Parathyroid adenoma (tissue), 2 donors: ENCODE measurements at regions not wholly inside any gene's neighbourhood (a gene's known extent, or its start where the extent isn't known, plus 50 kb on each side); places are given as distances from the start of the nearest gene placed in this dataset.

ENCODE experiments used
- H2AFZ ChIP-seq: fragments of 300-600 bp; sonication (generic); one replicate; pipeline ENCODE4 v1.7.0; 2017; ENCODE audit warnings: antibody characterized with exemption, mild to moderate bottlenecking
- H3K27ac ChIP-seq: fragments of 300-600 bp; sonication (generic); one replicate; pipeline ENCODE4 v1.7.0; 2017
- H3K27me3 ChIP-seq: fragments of 300-600 bp; sonication (generic); one replicate; pipeline ENCODE4 v1.7.0; 2017; ENCODE audit warnings: low read length; ENCODE audit not compliant: control insufficient read depth, insufficient read depth
- H3K36me3 ChIP-seq: fragments of 300-600 bp; sonication (generic); one replicate; pipeline ENCODE4 v1.7.0; 2017; ENCODE audit warnings: low read length; ENCODE audit not compliant: control insufficient read depth, insufficient read depth
- H3K4me1 ChIP-seq: fragments of 300-600 bp; sonication (generic); one replicate; pipeline ENCODE4 v1.7.0; 2017; ENCODE audit warnings: control low read depth
- H3K4me2 ChIP-seq: fragments of 300-600 bp; sonication (generic); one replicate; pipeline ENCODE4 v1.7.0; 2017; ENCODE audit warnings: low read length
- H3K4me3 ChIP-seq: fragments of 300-600 bp; sonication (generic); one replicate; pipeline ENCODE4 v1.7.0; 2017; ENCODE audit warnings: low read depth, low read length
- H3K79me2 ChIP-seq: fragments of 300-600 bp; sonication (generic); one replicate; pipeline ENCODE4 v1.7.0; 2017; ENCODE audit warnings: control low read depth
- H3K9ac ChIP-seq: fragments of 300-600 bp; sonication (generic); one replicate; pipeline ENCODE4 v1.7.0; 2017; ENCODE audit warnings: mild to moderate bottlenecking
- H3K9me3 ChIP-seq: fragments of 300-600 bp; sonication (generic); one replicate; pipeline ENCODE4 v1.7.0; 2017; ENCODE audit warnings: low read length; ENCODE audit not compliant: control insufficient read depth
- TF ChIP-seq, protein P1 (sequence below): fragments of 300-600 bp; sonication (generic); IDR thresholded peaks from one replicate; pipeline ENCODE4 v1.7.0; 2017; ENCODE audit warnings: antibody characterized with exemption, mild to moderate bottlenecking
- donor health status: primary hyperparathyroidism.

DNA sequence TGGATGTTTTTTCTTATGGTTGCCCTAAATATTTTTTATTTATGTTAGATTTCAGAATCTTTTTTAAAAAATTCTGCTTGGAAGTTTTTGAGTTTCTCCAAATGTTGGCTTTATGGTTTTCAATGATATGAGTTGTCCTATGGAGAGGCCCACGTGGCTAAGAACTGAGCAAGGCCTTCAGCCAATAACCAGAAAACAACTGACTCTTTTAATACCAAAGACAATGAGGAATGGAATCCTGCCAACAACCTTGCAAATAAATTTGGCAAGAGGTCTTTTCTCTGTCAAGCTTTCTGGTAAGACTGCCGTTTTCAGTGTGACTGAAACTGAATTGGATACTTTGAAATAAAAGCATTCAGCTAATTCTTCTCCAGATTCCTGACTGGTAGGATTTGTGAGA, 1740.1 kb upstream of the WWC1 start:
- Histone ChIP-seq H3K36me3 (no peaks in the 10 kb centered on the region), H3K9ac (no peak overlapping the region), H3K27ac (no peak overlapping the region), H2AFZ (no peak overlapping the region), H3K79me2 (no peaks in the 10 kb centered on the region), H3K4me1 (no peaks in the 10 kb centered on the region), H3K4me2 (no peak overlapping the region), H3K9me3 (no peaks in the 10 kb centered on the region), H3K4me3 (no peak overlapping the region), H3K27me3 (no peaks in the 10 kb centered on the region)
- TF ChIP-seq, protein P1, sequence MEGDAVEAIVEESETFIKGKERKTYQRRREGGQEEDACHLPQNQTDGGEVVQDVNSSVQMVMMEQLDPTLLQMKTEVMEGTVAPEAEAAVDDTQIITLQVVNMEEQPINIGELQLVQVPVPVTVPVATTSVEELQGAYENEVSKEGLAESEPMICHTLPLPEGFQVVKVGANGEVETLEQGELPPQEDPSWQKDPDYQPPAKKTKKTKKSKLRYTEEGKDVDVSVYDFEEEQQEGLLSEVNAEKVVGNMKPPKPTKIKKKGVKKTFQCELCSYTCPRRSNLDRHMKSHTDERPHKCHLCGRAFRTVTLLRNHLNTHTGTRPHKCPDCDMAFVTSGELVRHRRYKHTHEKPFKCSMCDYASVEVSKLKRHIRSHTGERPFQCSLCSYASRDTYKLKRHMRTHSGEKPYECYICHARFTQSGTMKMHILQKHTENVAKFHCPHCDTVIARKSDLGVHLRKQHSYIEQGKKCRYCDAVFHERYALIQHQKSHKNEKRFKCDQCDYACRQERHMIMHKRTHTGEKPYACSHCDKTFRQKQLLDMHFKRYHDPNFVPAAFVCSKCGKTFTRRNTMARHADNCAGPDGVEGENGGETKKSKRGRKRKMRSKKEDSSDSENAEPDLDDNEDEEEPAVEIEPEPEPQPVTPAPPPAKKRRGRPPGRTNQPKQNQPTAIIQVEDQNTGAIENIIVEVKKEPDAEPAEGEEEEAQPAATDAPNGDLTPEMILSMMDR, result no peak

DNA sequence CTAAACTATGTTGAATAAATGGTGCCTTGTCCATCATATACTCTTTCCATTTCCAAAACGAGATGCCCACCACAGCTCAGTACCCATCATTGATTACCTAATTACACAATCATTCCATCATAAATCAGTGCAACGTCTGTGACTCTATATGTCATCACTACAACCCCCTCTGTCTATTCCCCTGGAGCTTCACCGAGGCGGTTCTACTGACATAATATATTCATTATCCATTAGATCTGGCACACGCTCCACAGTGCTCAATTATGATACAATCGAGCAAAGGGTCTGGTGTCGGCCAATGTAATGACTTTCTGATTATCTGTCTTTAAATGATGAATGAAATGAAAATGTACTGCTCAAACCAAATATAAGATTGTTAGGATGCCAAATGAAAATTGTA, 1737.7 kb upstream of the WWC1 start:
- H3K4me2 ChIP-seq, result no peak overlapping the region
- H3K27ac ChIP-seq, result no peak overlapping the region
- H3K79me2 ChIP-seq, result no peaks in the 10 kb centered on the region
- no peak overlapping the region for H3K9ac ChIP-seq
- H3K9me3 ChIP-seq, result no peaks in the 10 kb centered on the region
- H3K4me3 ChIP-seq, result no peak overlapping the region
- H2AFZ ChIP-seq, result no peak overlapping the region
- H3K36me3 ChIP-seq, result no peaks in the 10 kb centered on the region
- TF ChIP-seq, protein P1, result no peak
- H3K27me3 ChIP-seq, result no peaks in the 10 kb centered on the region
- no peaks in the 10 kb centered on the region for H3K4me1 ChIP-seq

DNA sequence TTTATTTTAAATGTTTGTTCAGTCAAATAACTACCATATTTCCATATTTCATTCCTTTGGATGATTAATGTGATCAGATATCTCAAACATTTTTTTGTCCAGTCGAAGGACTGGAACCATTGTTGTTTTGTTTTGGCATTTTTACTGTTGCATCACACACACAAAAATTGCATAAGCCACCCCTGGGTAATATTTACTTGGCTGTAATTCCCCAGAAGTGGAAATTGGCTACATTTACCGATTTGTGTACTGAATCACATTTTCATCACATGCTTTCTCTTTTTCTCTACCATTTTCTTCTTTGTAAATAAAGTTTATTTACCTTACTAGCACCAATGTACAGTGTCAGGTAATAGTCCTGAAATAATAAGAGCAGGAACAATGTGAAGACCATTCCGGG, 1729.7 kb upstream of the WWC1 start:
- H3K79me2 ChIP-seq, result no peaks in the 10 kb centered on the region
- H3K27me3 ChIP-seq, result no peaks in the 10 kb centered on the region
- TF ChIP-seq, protein P1, result no peak
- H3K27ac ChIP-seq, result no peak overlapping the region
- no peak overlapping the region for H3K4me2 ChIP-seq
- H3K9ac ChIP-seq, result no peak overlapping the region
- H3K4me3 ChIP-seq, result no peak overlapping the region
- H3K9me3 ChIP-seq, result no peaks in the 10 kb centered on the region
- no peaks in the 10 kb centered on the region for H3K4me1 ChIP-seq
- H2AFZ ChIP-seq, result no peak overlapping the region
- H3K36me3 ChIP-seq, result no peaks in the 10 kb centered on the region

DNA sequence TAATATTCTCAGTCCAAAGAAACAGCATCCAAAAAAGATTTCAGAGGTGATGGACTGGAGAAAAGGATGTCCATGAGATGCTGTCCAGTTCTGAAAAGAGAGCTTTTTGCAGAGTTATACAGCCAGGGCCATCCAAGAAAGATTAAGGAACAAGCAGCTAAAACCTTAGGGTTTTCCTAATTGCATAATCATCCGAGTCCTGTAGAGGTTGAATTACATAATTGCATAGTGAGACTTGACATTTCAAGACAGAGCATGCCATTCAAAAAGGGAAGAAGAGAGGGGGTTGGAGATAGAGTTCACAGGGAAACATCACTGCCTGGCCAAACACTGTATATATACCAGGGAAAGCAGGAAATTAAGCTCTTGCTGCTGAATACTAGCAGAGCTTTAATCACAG, 1729.2 kb upstream of the WWC1 start:
- TF ChIP-seq, protein P1, result no peak
- no peak overlapping the region for H3K9ac ChIP-seq
- no peaks in the 10 kb centered on the region for H3K36me3 ChIP-seq
- no peak overlapping the region for H3K4me3 ChIP-seq
- H3K9me3 ChIP-seq, result no peaks in the 10 kb centered on the region
- H3K79me2 ChIP-seq, result no peaks in the 10 kb centered on the region
- H3K4me1 ChIP-seq, result no peaks in the 10 kb centered on the region
- H3K4me2 ChIP-seq, result no peak overlapping the region
- no peaks in the 10 kb centered on the region for H3K27me3 ChIP-seq
- no peak overlapping the region for H3K27ac ChIP-seq
- H2AFZ ChIP-seq, result no peak overlapping the region

DNA sequence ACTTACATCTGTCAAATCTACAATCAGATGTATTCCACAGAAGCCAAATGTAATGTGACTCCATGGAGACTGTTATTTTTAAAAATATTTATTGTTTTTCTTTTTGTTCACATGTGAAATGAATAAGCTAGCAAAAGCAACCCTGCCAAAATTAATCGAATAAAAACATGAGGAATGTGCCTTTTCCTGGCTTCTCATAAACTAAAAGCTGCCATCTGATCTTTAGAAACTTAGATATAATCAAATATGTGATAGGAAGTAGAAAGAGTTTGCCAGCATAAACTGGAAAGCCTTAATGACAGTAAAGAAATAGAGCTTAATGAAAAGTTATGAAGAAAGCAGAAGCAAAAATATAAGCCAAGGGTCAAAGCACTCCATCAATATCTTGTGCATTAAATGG, 1724.7 kb upstream of the WWC1 start:
- Histone ChIP-seq H3K9me3 (no peaks in the 10 kb centered on the region), H3K4me3 (no peak overlapping the region), H2AFZ (no peak overlapping the region), H3K4me1 (no peaks in the 10 kb centered on the region), H3K4me2 (no peak overlapping the region), H3K36me3 (no peaks in the 10 kb centered on the region), H3K79me2 (no peaks in the 10 kb centered on the region), H3K9ac (no peak overlapping the region), H3K27me3 (no peaks in the 10 kb centered on the region), H3K27ac (no peak overlapping the region)
- TF ChIP-seq, protein P1, result no peak
